ENCODE measurements at regions not wholly inside any gene's neighbourhood (a gene's known extent, or its start where the extent isn't known, plus 50 kb on each side); places are given as distances from the start of the nearest gene placed in this dataset.

- no peak for TF ChIP-seq EZH2phosphoT487 (IDR thresholded peaks at IDR 0.05; ENCODE audit: low read length)
- TF ChIP-seq, protein P1, sequence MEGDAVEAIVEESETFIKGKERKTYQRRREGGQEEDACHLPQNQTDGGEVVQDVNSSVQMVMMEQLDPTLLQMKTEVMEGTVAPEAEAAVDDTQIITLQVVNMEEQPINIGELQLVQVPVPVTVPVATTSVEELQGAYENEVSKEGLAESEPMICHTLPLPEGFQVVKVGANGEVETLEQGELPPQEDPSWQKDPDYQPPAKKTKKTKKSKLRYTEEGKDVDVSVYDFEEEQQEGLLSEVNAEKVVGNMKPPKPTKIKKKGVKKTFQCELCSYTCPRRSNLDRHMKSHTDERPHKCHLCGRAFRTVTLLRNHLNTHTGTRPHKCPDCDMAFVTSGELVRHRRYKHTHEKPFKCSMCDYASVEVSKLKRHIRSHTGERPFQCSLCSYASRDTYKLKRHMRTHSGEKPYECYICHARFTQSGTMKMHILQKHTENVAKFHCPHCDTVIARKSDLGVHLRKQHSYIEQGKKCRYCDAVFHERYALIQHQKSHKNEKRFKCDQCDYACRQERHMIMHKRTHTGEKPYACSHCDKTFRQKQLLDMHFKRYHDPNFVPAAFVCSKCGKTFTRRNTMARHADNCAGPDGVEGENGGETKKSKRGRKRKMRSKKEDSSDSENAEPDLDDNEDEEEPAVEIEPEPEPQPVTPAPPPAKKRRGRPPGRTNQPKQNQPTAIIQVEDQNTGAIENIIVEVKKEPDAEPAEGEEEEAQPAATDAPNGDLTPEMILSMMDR (IDR thresholded peaks at IDR 0.05; ENCODE audit: low read length): no peak
- no peak for TF ChIP-seq EZH2 (optimal IDR thresholded peaks at IDR 0.05; ENCODE audit: low read depth, low read length)
Measured at GRCh38 chr3:124230998-124231397, 239.1 kb upstream of the ROPN1 start.
